Panc1 (cell line): ENCODE measurements at regions not wholly inside any gene's neighbourhood (a gene's known extent, or its start where the extent isn't known, plus 50 kb on each side); places are given as distances from the start of the nearest gene placed in this dataset.

Experiments used
- ATAC-seq: fragments of 200-7000 bp; cut with Tn5 transposase; 2 replicates; pipeline ENCODE4 v1.9.1; 2020; ENCODE audit warnings: mild to moderate bottlenecking, moderate library complexity
- BruUV-seq: library from RNA; stranded (reverse); fragments of 400-500 nt; replicated peaks from 2 replicates; lab custom pipeline; 2021; lab: Mats Ljungman, UMichigan
- CTCF ChIA-PET: fragments of 300-600 bp; sonication (Branson Sonifier 250); formaldehyde crosslinking; loops from one replicate; lab custom pipeline; 2022; ENCODE audit warnings: antibody characterized with exemption; lab: Charles Lee
- POLR2A ChIA-PET: fragments of 300-600 bp; sonication (Branson Sonifier 250); formaldehyde crosslinking; loops from one replicate; lab custom pipeline; 2022; ENCODE audit warnings: antibody characterized with exemption; lab: Charles Lee
- DNase-seq: peaks from one replicate; pipeline ENCODE4 v3.0.0-alpha.2; 2010; ENCODE audit warnings: low read depth, low spot score
- H3K27ac ChIP-seq: 2 replicates; pipeline ENCODE4 v1.5.1; 2011; ENCODE audit warnings: mild to moderate bottlenecking, low read length, inconsistent platforms
- H3K27me3 ChIP-seq: fragments of 200-500 bp; sonication (Bioruptor generic); 2 replicates; pipeline ENCODE4 v1.6.0; 2014; ENCODE audit warnings: low read length, inconsistent platforms; ENCODE audit not compliant: control insufficient read depth, insufficient read depth
- H3K36me3 ChIP-seq: fragments of 200-500 bp; sonication (Bioruptor generic); 2 replicates; pipeline ENCODE4 v1.5.1; 2014; ENCODE audit warnings: inconsistent platforms, mild to moderate bottlenecking, low read length, moderate library complexity; ENCODE audit not compliant: control insufficient read depth, insufficient read depth
- H3K4me1 ChIP-seq: 2 replicates; pipeline ENCODE4 v1.5.1; 2011; ENCODE audit warnings: inconsistent platforms, mild to moderate bottlenecking, low read length, moderate library complexity; ENCODE audit not compliant: control insufficient read depth, insufficient read depth
- H3K4me3 ChIP-seq, 2 experiments: 2 replicates each; pipeline ENCODE4 v1.5.1; 2011 to 2012; ENCODE audit warnings: low read depth in 2 of 2, low read length in 2 of 2, mild to moderate bottlenecking in 2 of 2, inconsistent platforms in 1 of 2, moderate library complexity in 1 of 2
- H3K9me3 ChIP-seq: fragments of 200-500 bp; sonication (Bioruptor generic); 2 replicates; pipeline ENCODE4 v1.5.1; 2014; ENCODE audit warnings: low read depth, mild to moderate bottlenecking, inconsistent platforms, low read length, moderate library complexity; ENCODE audit not compliant: control insufficient read depth, insufficient read depth
- POLR2AphosphoS5 ChIP-seq: IDR thresholded peaks from 2 replicates; pipeline ENCODE4 v1.6.1; 2012; ENCODE audit warnings: mild to moderate bottlenecking, low read depth, low read length, moderate library complexity
- REST ChIP-seq, 2 experiments: IDR thresholded peaks; 2 replicates each; pipeline ENCODE4 v1.6.1; 2011 to 2012; ENCODE audit warnings: low read depth in 2 of 2, control low read depth in 1 of 2, low read length in 1 of 2, mild to moderate bottlenecking in 1 of 2, moderate library complexity in 1 of 2; ENCODE audit not compliant: insufficient read depth in 1 of 2
- SIN3A ChIP-seq: IDR thresholded peaks from 2 replicates; pipeline ENCODE4 v1.6.1; 2012; ENCODE audit warnings: low read depth, mild to moderate bottlenecking, low read length, moderate library complexity, borderline replicate concordance; ENCODE audit not compliant: insufficient read depth
- TCF7L2 ChIP-seq: IDR thresholded peaks from 2 replicates; pipeline ENCODE4 v1.6.1; 2011; ENCODE audit warnings: mild to moderate bottlenecking, low read depth, low read length, inconsistent platforms
- in situ Hi-C: cut with HindIII; loops from 2 replicates; pipeline ENCODE4 v1.10.0; 2016; ENCODE audit warnings: low sequenced_read_pairs, low pct_unique_long_range_greater_than_20kb
- intact Hi-C: fragments of 100-400 bp; cut with micrococcal nuclease; formaldehyde crosslinking; loops from one replicate; pipeline ENCODE4 v1.10.0; 2022; ENCODE audit not compliant: unreplicated experiment
- TF ChIP-seq, protein P1 (sequence below): fragments of 450-650 bp; IDR thresholded peaks from 2 replicates; pipeline ENCODE4 v1.5.1; 2017; ENCODE audit warnings: mild to moderate bottlenecking

GRCh38 chr14:97486601-97487120, 689.5 kb downstream of the VRK1 start:
- H3K27ac ChIP-seq, result no peak overlapping the region
- no peaks in the 10 kb centered on the region for H3K27me3 ChIP-seq
- DNase-seq (no peak), ATAC-seq (no peak)
- CTCF ChIA-PET, result no interaction called here
- no peaks in the 10 kb centered on the region for H3K36me3 ChIP-seq
- TF ChIP-seq POLR2AphosphoS5 (no peak), REST (IDR thresholded peaks at IDR 0.05; ENCODE audit: insufficient read depth in 1 of 2, low read depth in 2 of 2, low read length in 1 of 2) (no peak), SIN3A (no peak), TCF7L2 (no peak)
- TF ChIP-seq, protein P1, sequence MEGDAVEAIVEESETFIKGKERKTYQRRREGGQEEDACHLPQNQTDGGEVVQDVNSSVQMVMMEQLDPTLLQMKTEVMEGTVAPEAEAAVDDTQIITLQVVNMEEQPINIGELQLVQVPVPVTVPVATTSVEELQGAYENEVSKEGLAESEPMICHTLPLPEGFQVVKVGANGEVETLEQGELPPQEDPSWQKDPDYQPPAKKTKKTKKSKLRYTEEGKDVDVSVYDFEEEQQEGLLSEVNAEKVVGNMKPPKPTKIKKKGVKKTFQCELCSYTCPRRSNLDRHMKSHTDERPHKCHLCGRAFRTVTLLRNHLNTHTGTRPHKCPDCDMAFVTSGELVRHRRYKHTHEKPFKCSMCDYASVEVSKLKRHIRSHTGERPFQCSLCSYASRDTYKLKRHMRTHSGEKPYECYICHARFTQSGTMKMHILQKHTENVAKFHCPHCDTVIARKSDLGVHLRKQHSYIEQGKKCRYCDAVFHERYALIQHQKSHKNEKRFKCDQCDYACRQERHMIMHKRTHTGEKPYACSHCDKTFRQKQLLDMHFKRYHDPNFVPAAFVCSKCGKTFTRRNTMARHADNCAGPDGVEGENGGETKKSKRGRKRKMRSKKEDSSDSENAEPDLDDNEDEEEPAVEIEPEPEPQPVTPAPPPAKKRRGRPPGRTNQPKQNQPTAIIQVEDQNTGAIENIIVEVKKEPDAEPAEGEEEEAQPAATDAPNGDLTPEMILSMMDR, result no peak
- no peaks in the 10 kb centered on the region for H3K4me1 ChIP-seq
- intact Hi-C loops (no loop called here), in situ Hi-C loops (no loop called here)
- no peak overlapping the region for H3K4me3 ChIP-seq
- BruUV-seq, result no TSS peak
- POLR2A ChIA-PET, result no interaction called here
- no peaks in the 10 kb centered on the region for H3K9me3 ChIP-seq

DNA sequence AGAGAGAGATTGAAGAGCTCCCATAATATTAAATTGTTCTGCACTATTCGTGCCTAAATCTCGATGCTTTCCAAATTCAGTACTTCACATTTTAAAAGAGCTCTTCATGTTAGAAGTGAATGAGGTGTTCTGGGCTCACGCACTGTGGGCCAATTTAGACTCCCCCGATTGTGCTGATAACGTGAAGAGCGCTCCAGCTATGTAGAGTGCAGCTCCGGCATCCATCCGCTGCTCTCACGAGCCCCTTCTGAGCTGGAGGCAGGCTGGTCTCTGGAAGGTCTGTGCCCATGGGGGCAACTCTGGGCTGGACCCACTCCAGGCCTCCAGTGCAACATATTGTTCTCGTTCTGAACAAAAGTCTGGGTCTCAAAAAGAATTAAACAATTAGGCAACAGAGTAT, 692.6 kb downstream of the VRK1 start:
- CTCF ChIA-PET, result interaction anchor here (0.6 kb wide), 1 partner anchor 226 kb away, joined by 3 read pairs; no protein-coding TSS in a partner anchor
- BruUV-seq, result no TSS peak

More for the DNA sequence above, 692.6 kb downstream of the VRK1 start:
- ATAC-seq (no peak), DNase-seq (no peak)
- no peaks in the 10 kb centered on the region for H3K36me3 ChIP-seq
- H3K4me1 ChIP-seq, result no peaks in the 10 kb centered on the region
- TF ChIP-seq TCF7L2, result no peak
- no peak for TF ChIP-seq POLR2AphosphoS5
- no peak for TF ChIP-seq REST (IDR thresholded peaks at IDR 0.05; ENCODE audit: insufficient read depth in 1 of 2, low read depth in 2 of 2, low read length in 1 of 2)
- TF ChIP-seq, protein P1, result no peak
- TF ChIP-seq SIN3A, result no peak
- H3K27ac ChIP-seq, result no peak overlapping the region
- POLR2A ChIA-PET, result no interaction called here
- no peaks in the 10 kb centered on the region for H3K27me3 ChIP-seq
- H3K9me3 ChIP-seq, result no peaks in the 10 kb centered on the region
- intact Hi-C loops, result no loop called here
- no peak overlapping the region for H3K4me3 ChIP-seq
- in situ Hi-C loops, result no loop called here
